ENCODE measurements at regions not wholly inside any gene's neighbourhood (a gene's known extent, or its start where the extent isn't known, plus 50 kb on each side); places are given as distances from the start of the nearest gene placed in this dataset.

GRCh38 chrX:110430293-110431076 lies 71.8 kb downstream of the RTL9 start:
- no peak for DNase-seq (ENCODE audit: low read depth in 2 of 2)

DNA sequence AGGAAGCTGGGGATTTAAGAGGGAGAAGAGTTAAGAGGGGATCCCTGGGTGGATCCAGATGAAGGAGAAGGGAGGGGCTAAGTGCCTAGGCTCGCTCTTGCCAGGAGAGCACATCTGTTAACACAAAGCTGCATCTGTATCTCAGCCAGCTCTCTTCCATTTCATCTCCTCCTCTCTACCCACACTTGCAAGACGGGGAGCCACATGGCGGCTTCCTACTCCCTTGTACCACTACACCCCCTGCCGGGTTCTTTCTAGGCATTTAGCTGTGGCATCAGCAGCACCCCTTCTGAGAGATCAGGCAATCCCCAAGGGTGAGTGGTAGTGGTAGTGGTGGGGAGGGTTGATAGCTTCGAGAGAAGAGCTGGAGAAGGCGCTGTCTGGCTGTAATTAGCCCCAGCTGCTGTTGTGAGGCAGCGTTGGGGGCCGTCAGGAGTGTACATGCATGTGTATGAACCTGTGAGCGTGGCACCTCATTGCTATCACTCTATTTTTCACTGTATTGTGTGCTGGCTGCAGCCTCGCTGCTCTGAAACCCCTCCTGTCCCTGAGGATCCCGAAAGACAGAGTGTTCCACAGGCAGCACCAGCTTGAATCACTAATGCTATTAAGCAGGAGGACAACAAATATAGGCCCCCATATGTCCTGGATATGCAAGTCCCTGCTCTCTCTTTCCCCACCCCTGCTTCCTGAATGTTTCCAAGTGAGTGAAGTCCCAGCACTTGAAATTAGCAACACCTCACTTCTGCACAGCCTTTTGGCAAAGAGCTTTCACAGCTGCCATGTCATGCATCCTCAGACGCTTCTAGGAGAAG lies 73.7 kb downstream of the RTL9 start:
- no peak for DNase-seq (ENCODE audit: low read depth in 2 of 2)

DNA sequence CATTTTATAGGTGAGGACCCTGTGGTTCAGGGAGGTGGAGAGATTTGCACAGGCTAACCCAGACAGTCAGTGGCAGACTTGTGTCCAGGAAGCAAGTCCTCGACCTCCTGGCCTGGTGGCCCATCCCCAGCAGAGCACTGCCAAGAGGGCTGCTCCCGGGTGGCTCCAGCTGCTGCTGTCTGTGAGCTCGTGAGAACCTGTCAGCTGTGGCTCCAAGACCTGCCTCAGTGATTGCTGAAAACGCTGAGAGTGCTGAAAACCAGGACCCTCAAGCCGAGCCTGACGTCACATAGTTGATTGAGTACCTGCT lies 74.2 kb downstream of the RTL9 start:
- no peak for DNase-seq (ENCODE audit: low read depth in 2 of 2)

DNA sequence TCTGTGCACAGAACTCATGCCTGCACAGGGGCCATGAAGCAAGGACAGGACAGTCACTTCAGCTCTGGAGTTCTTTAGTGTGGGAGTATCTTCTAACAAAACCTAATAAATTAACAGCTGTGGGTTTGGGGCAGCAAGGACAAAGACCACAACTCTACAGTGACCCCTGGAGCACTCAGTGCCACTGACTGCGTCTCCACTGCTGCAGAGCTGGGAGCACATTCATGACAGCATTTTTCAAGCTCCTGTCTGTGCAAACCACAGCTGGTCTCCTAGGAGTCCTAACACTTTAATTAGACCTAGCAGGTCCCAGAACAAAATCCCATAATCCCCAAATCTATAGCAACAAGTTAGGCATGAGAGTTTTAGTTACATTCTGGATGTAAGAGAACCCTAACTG lies 76.5 kb downstream of the RTL9 start:
- DNase-seq (ENCODE audit: low read depth in 2 of 2) = no peak

DNA sequence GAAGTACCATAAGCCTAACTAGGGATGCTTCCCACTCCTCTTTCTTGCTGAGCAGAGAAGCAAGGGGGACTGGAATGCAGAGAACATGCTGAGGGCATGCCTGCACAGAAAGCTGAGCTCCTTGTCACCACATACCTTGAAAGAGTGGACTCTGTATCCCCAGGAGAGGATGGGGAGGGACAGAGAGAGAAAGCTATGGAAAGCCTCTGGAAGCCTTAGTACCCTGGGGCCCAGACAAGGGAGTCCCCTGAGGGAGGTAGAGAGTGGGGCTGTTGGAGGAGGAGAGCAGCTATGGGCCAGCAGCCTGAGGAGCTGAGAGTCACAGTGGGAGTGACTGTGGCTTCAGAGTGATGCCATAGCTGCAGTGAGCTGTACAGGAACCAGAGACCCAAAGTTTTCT lies 77.9 kb downstream of the RTL9 start:
- no peak for DNase-seq (ENCODE audit: low read depth in 2 of 2)

GRCh38 chrX:110437686-110438085 lies 79.0 kb downstream of the RTL9 start:
- DNase-seq (ENCODE audit: low read depth in 2 of 2) = no peak

DNA sequence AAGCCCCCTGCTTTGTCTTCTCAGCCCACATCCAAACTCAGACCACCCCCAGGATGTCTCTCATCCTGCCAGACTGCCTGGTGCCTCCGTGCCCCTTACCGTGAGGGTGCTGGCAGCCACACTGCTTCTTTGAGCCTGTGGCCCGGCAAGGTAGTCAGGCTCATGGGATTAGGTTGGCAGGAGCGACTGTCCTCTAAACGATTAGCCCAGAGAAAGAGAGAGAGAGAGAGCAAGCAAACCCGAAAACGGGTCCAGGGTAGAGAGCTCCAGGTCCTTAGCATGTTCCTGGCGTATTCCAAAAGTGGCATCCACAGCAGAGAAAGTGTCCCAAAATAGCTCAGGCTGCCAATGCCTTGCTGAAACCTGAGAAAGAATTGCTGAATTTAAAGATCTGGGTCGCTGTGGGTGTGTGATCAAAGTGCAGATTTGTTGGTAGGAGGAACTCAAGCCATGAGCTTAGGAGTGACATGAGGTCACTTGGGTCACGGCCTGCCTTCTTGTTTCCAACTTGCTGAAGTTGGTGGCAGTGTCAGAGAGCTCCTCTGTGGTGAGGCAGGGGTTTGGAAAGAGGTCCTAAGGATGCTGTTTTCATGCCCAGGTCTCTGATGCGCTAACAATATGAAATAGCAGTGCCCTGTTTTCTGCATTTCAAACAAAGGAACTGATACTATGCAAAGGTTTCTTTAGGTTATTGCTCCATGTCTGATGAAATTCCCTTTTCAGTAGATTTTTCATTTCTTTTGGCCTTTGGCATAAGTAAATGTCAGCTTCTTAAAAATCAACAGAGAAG lies 81.6 kb downstream of the RTL9 start:
- no peak for DNase-seq (ENCODE audit: low read depth in 2 of 2)

DNA sequence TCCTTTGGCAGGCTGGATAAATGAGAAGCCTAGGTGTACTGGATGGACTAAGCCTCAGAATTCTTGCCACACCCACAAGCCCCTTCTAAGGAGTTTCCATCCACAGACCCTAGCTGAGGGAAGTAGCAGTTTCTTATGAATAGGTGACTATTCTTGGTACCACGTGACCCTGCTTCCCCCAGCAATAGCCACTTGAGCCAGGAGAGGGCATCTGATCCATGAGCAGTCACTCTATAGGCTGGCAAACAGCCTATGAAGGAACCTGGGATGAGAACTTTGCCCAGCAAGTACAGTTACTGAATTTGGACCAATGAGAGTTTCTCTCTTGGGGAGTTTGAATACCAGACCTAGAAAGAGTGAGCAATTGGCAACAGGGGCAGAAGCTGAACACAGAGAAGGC lies 84.0 kb downstream of the RTL9 start:
- peak in 1 of 2 donors; percentile 4 for DNase-seq (ENCODE audit: low read depth in 2 of 2)

DNA sequence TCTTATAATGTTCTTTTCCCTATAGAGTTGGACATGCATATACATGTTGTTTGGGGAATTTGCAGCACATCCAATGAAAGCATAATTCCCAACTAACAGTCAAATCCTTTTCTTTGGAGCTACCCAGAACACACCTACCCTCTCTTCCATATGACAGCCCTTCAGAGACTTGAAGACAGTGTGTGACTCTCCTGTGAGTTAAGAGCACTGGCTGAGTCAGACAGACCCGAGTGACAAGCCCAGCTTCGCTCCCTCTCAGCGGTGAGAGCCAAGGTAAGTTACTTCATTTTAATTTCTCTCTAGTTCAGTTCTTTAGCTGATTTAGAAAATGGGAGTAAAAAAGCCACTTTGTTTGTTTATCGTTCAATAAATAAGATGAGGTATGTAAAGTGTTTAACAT lies 86.3 kb downstream of the RTL9 start:
- no peak for DNase-seq (ENCODE audit: low read depth in 2 of 2)

- no peak for DNase-seq (ENCODE audit: low read depth in 2 of 2)
Measured at GRCh38 chrX:110448459-110448858, 89.8 kb downstream of the RTL9 start.

GRCh38 chrX:110449312-110449711 lies 90.7 kb downstream of the RTL9 start:
- no peak for DNase-seq (ENCODE audit: low read depth in 2 of 2)

- DNase-seq (ENCODE audit: low read depth in 2 of 2) = peak; percentile 3 to 59
Measured at GRCh38 chrX:110450050-110450449, 91.4 kb downstream of the RTL9 start.

DNA sequence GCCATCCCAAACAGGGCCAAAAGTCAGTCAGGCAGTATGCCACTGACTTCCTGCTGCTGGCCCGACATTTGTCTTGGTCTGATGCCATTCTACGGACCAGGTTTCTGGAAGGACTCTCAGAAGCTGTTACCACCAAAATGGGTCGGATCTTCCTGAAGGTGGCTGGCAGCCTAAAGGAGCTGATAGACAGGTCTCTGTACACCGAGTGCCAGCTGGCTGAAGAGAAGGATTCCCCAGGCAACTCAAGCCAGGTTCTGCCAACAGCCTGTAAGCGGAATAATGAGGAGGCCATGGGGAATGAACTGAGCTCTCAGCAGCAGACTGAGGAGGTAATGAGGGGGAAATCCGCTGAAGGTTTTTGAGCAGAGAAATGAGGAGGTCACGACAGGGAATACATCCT lies 95.7 kb downstream of the RTL9 start:
- no peak for DNase-seq (ENCODE audit: low read depth in 2 of 2)

DNA sequence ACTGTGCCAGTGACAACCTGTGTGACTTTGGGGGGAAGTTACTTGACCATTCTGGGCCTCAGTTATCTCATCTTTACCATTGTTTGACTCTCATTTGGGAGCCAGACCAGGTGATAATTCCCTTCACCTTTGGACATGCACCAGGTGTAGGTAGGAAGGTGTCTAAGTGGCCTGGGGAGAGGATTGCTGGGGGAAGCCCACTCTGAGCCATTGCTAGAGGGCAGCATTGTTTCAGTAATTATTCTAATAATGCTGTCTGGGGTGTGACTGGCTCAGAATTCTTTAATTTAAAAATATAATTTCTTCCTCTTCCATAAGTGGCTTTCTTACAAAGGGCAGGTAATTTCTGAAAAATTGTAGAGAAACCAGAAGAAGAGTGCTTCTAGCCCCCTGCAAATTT lies 104.3 kb downstream of the RTL9 start:
- DNase-seq (ENCODE audit: low read depth in 2 of 2) = no peak

GRCh38 chrX:110466790-110467189 lies 108.1 kb downstream of the RTL9 start:
- DNase-seq (ENCODE audit: low read depth in 2 of 2) = no peak

DNA sequence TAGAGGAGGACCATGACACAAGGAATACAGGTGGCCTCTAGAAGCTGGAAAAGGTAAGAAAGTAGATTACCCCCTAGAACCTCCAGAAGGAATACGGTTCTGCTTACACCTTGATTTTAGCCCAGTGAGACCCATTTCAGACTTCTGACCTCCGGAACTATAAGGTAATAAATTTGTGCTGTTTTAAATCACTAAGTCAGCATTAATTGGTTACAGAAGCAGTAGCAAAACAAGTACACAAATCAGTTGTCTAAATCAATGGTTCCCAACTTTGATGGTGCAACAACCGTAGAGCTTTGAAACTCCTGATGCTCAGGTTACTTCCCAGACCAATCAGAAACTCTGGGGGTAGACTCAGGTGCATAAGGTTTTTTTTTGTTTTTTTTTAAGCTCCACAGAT lies 113.6 kb downstream of the RTL9 start:
- no peak for DNase-seq (ENCODE audit: low read depth in 2 of 2)

DNA sequence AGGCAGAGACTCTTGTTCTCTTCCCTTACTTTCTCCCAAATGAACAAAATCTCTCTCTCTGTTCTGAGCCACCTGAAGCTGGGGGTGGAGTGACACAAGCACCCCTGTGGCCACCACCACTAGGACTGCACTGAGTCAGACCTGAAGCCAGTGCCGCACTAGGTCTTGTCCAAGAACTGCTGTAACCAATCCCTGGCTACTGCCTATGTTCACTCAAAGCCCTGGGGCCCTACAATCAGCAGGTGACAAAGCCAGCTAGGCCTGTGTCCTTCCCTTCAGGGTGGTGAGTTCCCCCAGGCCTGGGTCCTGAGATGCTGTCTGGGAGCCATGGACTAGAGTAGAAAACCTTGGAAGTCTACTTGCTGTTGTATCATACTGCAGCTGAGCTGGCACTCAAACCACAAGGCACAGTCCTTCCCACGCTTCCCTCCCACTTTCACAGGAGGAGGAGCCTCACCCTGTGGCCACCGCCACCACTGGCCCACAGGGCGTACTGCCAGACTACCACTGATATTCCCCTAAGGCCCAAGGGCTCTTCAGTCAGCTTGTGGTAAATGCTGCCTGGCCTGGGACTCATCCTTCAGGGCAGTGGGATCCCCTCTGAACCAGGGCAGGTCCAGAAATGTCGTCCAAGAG lies 119.1 kb downstream of the RTL9 start:
- DNase-seq (ENCODE audit: low read depth in 2 of 2) = no peak

DNA sequence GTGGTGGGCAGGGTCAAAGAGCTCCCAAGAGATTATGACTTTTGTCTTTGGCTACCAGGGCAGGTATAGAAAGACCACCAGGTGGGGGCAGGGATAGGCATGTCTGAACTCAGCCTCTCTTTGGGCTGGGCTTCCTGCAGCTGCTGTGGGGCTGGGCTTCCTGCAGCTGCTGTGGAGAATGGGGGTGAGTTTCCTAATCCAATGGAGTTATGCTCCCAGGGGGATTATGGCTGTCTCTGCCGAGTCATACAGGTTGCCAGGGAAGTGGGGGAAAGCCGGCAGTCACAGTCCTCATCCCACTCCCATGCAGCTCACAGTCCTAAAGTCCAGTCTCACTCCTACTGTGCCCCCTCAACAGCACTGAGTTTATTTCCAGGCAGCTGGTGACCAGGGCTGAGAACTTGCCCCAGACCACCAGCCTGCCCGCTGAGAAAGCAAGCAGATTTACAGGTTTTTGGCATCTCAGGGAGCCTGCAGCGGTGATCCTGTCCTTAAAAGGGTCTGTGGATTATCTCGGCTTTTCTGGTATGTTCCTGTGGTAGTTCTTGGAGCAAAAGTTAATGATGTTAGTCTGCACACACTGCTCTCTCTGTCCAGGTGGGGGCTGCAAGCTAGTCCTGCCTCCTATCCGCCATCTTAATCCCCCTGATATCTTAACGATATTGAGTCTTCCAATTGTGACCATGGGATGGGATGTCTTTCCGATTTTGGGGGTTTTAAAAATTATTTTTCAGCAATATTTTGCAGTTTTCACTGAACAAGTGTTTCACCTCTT lies 133.4 kb downstream of the RTL9 start:
- DNase-seq (ENCODE audit: low read depth in 2 of 2) = no peak

DNA sequence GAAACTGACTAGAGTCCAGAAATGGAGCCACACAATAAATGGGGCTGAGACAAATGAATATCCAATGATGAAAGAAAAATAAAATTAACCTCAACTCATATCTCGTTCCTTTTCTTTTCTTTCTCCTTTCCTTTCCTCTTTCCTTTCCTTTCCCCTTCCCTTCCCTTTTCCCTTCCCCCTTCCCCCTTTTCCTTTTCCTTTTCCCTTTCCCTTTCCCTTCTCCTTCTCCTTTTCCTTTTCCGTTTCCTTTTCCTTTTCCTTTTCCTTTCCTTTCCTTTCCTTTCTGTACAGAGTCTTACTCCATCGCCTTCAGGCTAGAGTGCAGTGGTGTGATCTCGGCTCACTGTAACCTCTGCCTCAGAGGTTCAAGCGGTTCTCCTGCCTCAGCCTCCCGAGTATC lies 146.3 kb downstream of the RTL9 start:
- DNase-seq (ENCODE audit: low read depth in 2 of 2) = no peak

GRCh38 chrX:110509755-110510532 lies 151.3 kb downstream of the RTL9 start:
- no peak for DNase-seq (ENCODE audit: low read depth in 2 of 2)

GRCh38 chrX:110511238-110511637 lies 152.6 kb downstream of the RTL9 start:
- no peak for DNase-seq (ENCODE audit: low read depth in 2 of 2)
